Adrenal gland (tissue), 9 donors: ENCODE measurements at regions not wholly inside any gene's neighbourhood (a gene's known extent, or its start where the extent isn't known, plus 50 kb on each side); places are given as distances from the start of the nearest gene placed in this dataset.

Experiments used
- DNase-seq, 7 donors: peaks; one replicate each; pipeline ENCODE4 v3.0.0-alpha.2; 2019 to 2020
- H3K27ac ChIP-seq, 5 donors: fragments of 200-600 bp; sonication (generic) in 4 of 5; 1 replicate in 3 of 5; 2 replicates in 2 of 5; pipeline versions ENCODE4 v1.5.1 to v1.8.0; 2016 to 2020; ENCODE audit warnings: mild to moderate bottlenecking in 1 of 5
- H3K27me3 ChIP-seq: fragments of 200-600 bp; 2 replicates; pipeline ENCODE4 v1.8.0; 2021
- H3K36me3 ChIP-seq, 2 donors: fragments of 200-600 bp; replicated peaks in 1 of 2; 1 replicate in 1 of 2; 2 replicates in 1 of 2; pipeline versions ENCODE4 v1.5.1 to v1.8.0; 2018 to 2022
- H3K4me1 ChIP-seq, 2 donors: fragments of 200-600 bp; replicated peaks in 1 of 2; 1 replicate in 1 of 2; 2 replicates in 1 of 2; pipeline versions ENCODE4 v1.5.1 to v1.8.0; 2018 to 2021
- H3K4me3 ChIP-seq, 4 donors: fragments of 200-600 bp; sonication (generic) in 3 of 4; one replicate each; pipeline ENCODE4 v1.5.1; 2016 to 2018
- H3K9me3 ChIP-seq, 3 donors: fragments of 200-600 bp; sonication (generic) in 1 of 3; replicated peaks in 1 of 3; 1 replicate in 2 of 3; 2 replicates in 1 of 3; pipeline versions ENCODE4 v1.5.1 to v1.8.0; 2016 to 2021
- CTCF ChIP-seq, 6 experiments: fragments of 450-650 bp in 4 of 6; fragments of 200-600 bp in 2 of 6; sonication (generic) in 1 of 6; IDR thresholded peaks; 1 replicate in 5 of 6; 2 replicates in 1 of 6; pipeline versions ENCODE4 v1.5.1 to v1.8.0; 2016 to 2021; ENCODE audit warnings: antibody characterized with exemption in 6 of 6, mild to moderate bottlenecking in 2 of 6, moderate library complexity in 1 of 6
- POLR2A ChIP-seq, 2 donors: fragments of 450-650 bp; IDR thresholded peaks; one replicate each; pipeline ENCODE4 v1.6.1; 2017; ENCODE audit warnings: antibody characterized with exemption in 2 of 2, mild to moderate bottlenecking in 2 of 2, moderate library complexity in 1 of 2
- WGBS, 4 donors: extraction: QIAGEN DNeasy Blood & Tissue Kit in 2 of 4; methylation state at CpG; one replicate each; pipeline versions ENCODE4 v1.1.5 to v1.1.7; 2013 to 2017; 5-methylcytosine and 5-hydroxymethylcytosine counted together
- intact Hi-C, 2 donors: fragments of 100-400 bp; cut with DNase I; formaldehyde crosslinking; loops; one replicate each; pipeline versions ENCODE4 v1.14.1 to v1.15.0; 2022 to 2023
- donor health status: healthy with polysubstance abuse.
- donor health status: Bipolar disorder and iron deficiency.
- donor health status: DM: yes; HTN: yes; CAD: no.
- donor health status: DM: no; HTN: no; CAD: no.
- donor health status: DM: no; HTN: no; CAD: no.

DNA sequence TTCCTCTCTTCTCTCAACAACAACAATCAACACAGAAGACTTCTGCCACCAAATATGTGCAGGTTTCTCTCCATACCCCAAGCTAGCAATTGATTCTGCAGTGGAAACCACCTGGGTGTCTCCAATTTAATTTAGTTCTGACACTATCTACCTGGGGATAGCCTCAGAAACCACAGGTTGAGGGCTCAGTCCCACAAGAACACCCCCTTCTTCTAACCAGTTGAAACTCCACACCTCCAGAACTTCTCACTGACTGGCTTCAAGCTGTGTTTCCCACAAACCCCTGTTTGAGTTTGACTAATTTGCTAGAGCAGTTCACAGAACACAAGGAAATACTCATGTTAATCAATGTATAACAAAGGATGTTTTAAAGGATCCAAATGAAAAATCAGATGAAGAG is 52.5 kb upstream of the SPTLC3 start:
- no peak for DNase-seq
- no peak overlapping the region for H3K4me3 ChIP-seq
- H3K4me1 ChIP-seq, result no peaks in the 10 kb centered on the region
- H3K36me3 ChIP-seq, result no peaks in the 10 kb centered on the region
- intact Hi-C loops, result no loop called here
- H3K27me3 ChIP-seq, result no peaks in the 10 kb centered on the region
- TF ChIP-seq CTCF (IDR thresholded peaks at IDR 0.05) (no peak), POLR2A (IDR thresholded peaks at IDR 0.05) (no peak)
- no peaks in the 10 kb centered on the region for H3K9me3 ChIP-seq
- H3K27ac ChIP-seq, result no peak overlapping the region

DNA sequence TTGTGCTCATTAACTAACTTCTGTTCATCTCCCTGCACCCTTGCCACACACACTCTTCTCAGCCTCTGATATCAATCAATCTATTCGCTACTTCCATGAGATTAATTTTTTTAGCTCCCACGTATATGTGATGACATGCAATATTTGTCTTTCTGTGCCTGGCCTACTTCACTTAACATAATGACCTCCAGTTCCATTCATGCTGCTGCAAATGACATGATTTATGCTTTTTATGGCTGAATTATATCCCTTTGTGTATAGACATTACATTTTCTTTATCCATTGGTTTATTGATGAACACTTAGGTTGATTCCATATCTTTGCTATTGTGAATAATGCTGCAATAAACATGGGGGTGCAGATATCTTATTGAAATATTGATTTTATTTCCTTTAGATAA is 50.8 kb upstream of the SPTLC3 start:
- DNase-seq, result no peak
- Histone ChIP-seq H3K36me3 (no peaks in the 10 kb centered on the region), H3K4me3 (no peak overlapping the region), H3K27ac (no peak overlapping the region), H3K4me1 (no peaks in the 10 kb centered on the region), H3K27me3 (no peaks in the 10 kb centered on the region), H3K9me3 (no peaks in the 10 kb centered on the region)
- TF ChIP-seq POLR2A (IDR thresholded peaks at IDR 0.05) (no peak), CTCF (IDR thresholded peaks at IDR 0.05) (no peak)
- WGBS, 4 donors, result 53 to 62% (median 55%) methylated on average over 2 of the region's 2 CpGs
- intact Hi-C loops, result no loop called here
